Vagina (tissue), 2 donors: ENCODE measurements at regions not wholly inside any gene's neighbourhood (a gene's known extent, or its start where the extent isn't known, plus 50 kb on each side); places are given as distances from the start of the nearest gene placed in this dataset.

Experiments used
- DNase-seq, 2 donors: peaks; one replicate each; pipeline ENCODE4 v3.0.0-alpha.2; 2017; ENCODE audit errors: extremely low spot score in 2 of 2
- H3K27ac ChIP-seq: fragments of 200-600 bp; sonication (generic); one replicate; pipeline ENCODE4 v1.5.1; 2019
- H3K27me3 ChIP-seq: fragments of 200-600 bp; sonication (generic); one replicate; pipeline ENCODE4 v1.5.1; 2019
- H3K36me3 ChIP-seq, 2 donors: fragments of 200-600 bp; sonication (generic); one replicate each; pipeline ENCODE4 v1.5.1; 2017 to 2019
- H3K4me1 ChIP-seq: fragments of 200-600 bp; sonication (generic); one replicate; pipeline ENCODE4 v1.5.1; 2019
- H3K4me3 ChIP-seq, 2 donors: fragments of 200-600 bp; sonication (generic); 1 replicate in 1 of 2; 2 replicates in 1 of 2; pipeline ENCODE4 v1.5.1; 2016 to 2019
- H3K9me3 ChIP-seq: fragments of 200-600 bp; sonication (generic); one replicate; pipeline ENCODE4 v1.5.1; 2019
- CTCF ChIP-seq, 3 experiments: fragments of 450-650 bp in 2 of 3; fragments of 200-600 bp in 1 of 3; sonication (generic) in 1 of 3; IDR thresholded peaks; one replicate each; pipeline ENCODE4 v1.5.1; 2017 to 2019; ENCODE audit warnings: antibody characterized with exemption in 3 of 3, mild to moderate bottlenecking in 2 of 3, moderate library complexity in 2 of 3
- POLR2A ChIP-seq, 2 donors: fragments of 450-650 bp; IDR thresholded peaks; one replicate each; pipeline ENCODE4 v1.6.1; 2017; ENCODE audit warnings: antibody characterized with exemption in 2 of 2, mild to moderate bottlenecking in 2 of 2, moderate library complexity in 2 of 2
- POLR2AphosphoS5 ChIP-seq, 2 donors: sonication (generic); formaldehyde crosslinking; IDR thresholded peaks; one replicate each; pipeline ENCODE4 v1.9.0; 2017; ENCODE audit warnings: antibody characterized with exemption in 2 of 2, mild to moderate bottlenecking in 2 of 2, low read depth in 1 of 2; ENCODE audit not compliant: insufficient read depth in 1 of 2
- intact Hi-C: fragments of 100-400 bp; cut with DNase I; formaldehyde crosslinking; loops from one replicate; pipeline ENCODE4 v1.15.1; 2023

- H3K9me3 ChIP-seq, result no peaks in the 10 kb centered on the region
- TF ChIP-seq POLR2AphosphoS5 (IDR thresholded peaks at IDR 0.05; ENCODE audit: insufficient read depth in 1 of 2, low read depth in 1 of 2) (no peak), POLR2A (IDR thresholded peaks at IDR 0.05) (no peak), CTCF (IDR thresholded peaks at IDR 0.05) (no peak)
- intact Hi-C loops, result no loop called here
- H3K27ac ChIP-seq, result no peak overlapping the region
- no peak overlapping the region for H3K4me3 ChIP-seq
- H3K4me1 ChIP-seq, result peaks cover 4% of the 10 kb centered on the region
- no peak for DNase-seq
- no peaks in the 10 kb centered on the region for H3K36me3 ChIP-seq
- H3K27me3 ChIP-seq, result no peaks in the 10 kb centered on the region
Measured at GRCh38 chr22:23398701-23399366, 181.3 kb downstream of the IGLL1 start.

DNA sequence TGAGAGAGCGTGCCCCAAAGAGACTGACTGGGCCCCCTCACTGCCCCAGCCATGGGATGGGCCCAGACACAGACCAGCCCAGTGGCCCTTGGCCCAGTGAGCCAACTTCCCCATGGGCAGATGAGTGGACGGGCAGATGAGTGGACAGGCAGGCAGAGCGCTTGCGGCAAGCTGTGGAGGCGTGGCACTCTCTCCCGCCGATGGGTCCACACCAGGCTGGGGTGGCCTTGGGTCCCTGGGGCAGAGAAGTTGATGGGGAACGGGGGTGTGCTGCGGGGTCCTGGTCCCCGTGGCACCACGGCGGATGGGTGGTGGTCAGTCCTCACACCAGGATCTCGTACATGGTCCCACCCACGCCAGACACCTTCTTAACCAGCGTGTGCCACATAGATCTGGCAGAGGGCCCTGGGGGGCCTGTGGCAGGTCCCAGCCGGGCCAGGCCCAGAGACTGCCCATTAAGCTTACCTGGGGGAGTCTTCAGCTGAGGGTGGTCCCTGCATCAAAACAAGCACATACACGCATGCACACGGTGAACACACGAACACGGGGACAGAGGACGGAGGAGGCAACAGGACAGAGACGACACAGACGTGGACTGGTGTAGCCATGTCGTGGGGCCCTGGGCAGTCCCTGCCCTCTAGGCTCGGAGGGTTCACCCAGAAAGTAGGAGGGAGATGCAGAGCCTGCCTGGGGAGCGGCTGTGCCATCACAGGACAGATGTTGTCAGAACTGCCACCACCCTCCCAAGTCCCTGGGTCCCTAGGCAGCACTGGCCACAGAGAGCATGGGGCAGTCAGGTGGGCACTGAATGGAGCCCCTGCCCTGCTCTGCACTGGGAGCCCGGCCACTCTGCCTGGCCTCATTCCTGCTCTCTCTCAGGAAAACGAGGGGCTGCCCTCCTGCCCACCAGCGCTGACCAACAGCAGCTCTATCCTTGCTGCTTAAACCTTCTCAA lies 182.2 kb downstream of the IGLL1 start:
- no peak for DNase-seq
- Histone ChIP-seq H3K9me3 (no peaks in the 10 kb centered on the region), H3K27ac (no peak overlapping the region), H3K4me3 (no peak overlapping the region), H3K36me3 (no peaks in the 10 kb centered on the region), H3K27me3 (no peaks in the 10 kb centered on the region), H3K4me1 (peaks cover 4% of the 10 kb centered on the region)
- TF ChIP-seq POLR2A (IDR thresholded peaks at IDR 0.05), result no peak
- TF ChIP-seq CTCF (IDR thresholded peaks at IDR 0.05), result no peak
- no peak for TF ChIP-seq POLR2AphosphoS5 (IDR thresholded peaks at IDR 0.05; ENCODE audit: insufficient read depth in 1 of 2, low read depth in 1 of 2)
- intact Hi-C loops, result no loop called here

DNA sequence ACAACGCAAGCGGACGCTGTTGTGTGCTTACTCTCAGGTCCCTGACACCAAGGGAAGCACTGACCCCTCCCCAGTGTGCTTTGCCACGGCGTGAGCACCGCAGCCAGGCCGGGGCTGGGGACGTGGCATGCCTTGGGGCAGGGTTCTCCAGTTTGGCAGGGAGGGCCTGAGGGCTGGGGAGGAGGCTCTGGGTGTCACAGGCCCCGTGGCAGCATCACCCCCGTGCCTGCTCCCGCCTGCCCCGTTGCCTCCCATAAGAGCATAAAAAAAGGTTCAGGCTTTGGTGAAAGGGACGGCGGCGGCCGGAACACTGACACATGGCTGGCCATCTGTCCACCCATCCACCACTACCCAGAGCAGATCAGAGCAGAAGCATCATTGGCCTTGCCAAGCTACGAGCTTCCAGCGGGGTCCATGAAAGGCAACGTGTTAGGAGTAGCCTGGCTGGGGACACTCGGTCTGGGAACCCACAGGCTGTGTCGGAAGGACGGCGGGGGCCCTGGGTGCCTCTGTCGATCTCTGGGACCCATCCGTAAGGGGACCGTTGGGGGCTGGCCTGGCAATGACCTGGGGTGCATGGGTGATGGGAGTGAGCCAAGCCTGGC lies 183.0 kb downstream of the IGLL1 start:
- Histone ChIP-seq H3K9me3 (no peaks in the 10 kb centered on the region), H3K4me1 (peaks cover 3% of the 10 kb centered on the region), H3K4me3 (no peak overlapping the region), H3K27ac (no peak overlapping the region), H3K36me3 (no peaks in the 10 kb centered on the region), H3K27me3 (no peaks in the 10 kb centered on the region)
- intact Hi-C loops, result no loop called here
- TF ChIP-seq CTCF (IDR thresholded peaks at IDR 0.05) (no peak), POLR2AphosphoS5 (IDR thresholded peaks at IDR 0.05; ENCODE audit: insufficient read depth in 1 of 2, low read depth in 1 of 2) (no peak), POLR2A (IDR thresholded peaks at IDR 0.05) (no peak)
- DNase-seq, result no peak

GRCh38 chr22:23396362-23397007 lies 183.6 kb downstream of the IGLL1 start:
- no peaks in the 10 kb centered on the region for H3K4me1 ChIP-seq
- no peak overlapping the region for H3K4me3 ChIP-seq
- no peak overlapping the region for H3K27ac ChIP-seq
- H3K36me3 ChIP-seq, result no peaks in the 10 kb centered on the region
- H3K27me3 ChIP-seq, result no peaks in the 10 kb centered on the region
- intact Hi-C loops, result no loop called here
- TF ChIP-seq POLR2A (IDR thresholded peaks at IDR 0.05) (no peak), CTCF (IDR thresholded peaks at IDR 0.05) (no peak), POLR2AphosphoS5 (IDR thresholded peaks at IDR 0.05; ENCODE audit: insufficient read depth in 1 of 2, low read depth in 1 of 2) (no peak)
- no peak for DNase-seq
- no peaks in the 10 kb centered on the region for H3K9me3 ChIP-seq
